Smooth muscle cell (in vitro differentiated cells): ENCODE measurements at regions not wholly inside any gene's neighbourhood (a gene's known extent, or its start where the extent isn't known, plus 50 kb on each side); places are given as distances from the start of the nearest gene placed in this dataset.

Experiments used
- DNase-seq: peaks from one replicate; lab custom pipeline; 2025; ENCODE audit not compliant: unreplicated experiment; lab: John Stamatoyannopoulos, UW
- H2AFZ ChIP-seq: fragments of 200-600 bp; sonication (generic); 2 replicates; pipeline ENCODE4 v1.6.0; 2016; ENCODE audit warnings: antibody characterized with exemption, low read depth, mild to moderate bottlenecking
- H3F3A ChIP-seq: fragments of 200-600 bp; sonication (generic); 2 replicates; pipeline ENCODE4 v1.6.0; 2017; ENCODE audit warnings: antibody characterized with exemption, low read depth
- H3K27ac ChIP-seq: fragments of 200-600 bp; sonication (generic); 2 replicates; pipeline ENCODE4 v1.5.1; 2016; ENCODE audit warnings: low read depth, mild to moderate bottlenecking
- H3K27me3 ChIP-seq: fragments of 200-600 bp; sonication (generic); 2 replicates; pipeline ENCODE4 v1.6.1; 2016; ENCODE audit warnings: low read depth, mild to moderate bottlenecking
- H3K36me3 ChIP-seq: fragments of 200-600 bp; sonication (generic); 2 replicates; pipeline ENCODE4 v1.5.1; 2016; ENCODE audit warnings: low read depth
- H3K4me1 ChIP-seq: fragments of 200-600 bp; sonication (generic); 2 replicates; pipeline ENCODE4 v1.5.1; 2016; ENCODE audit warnings: low read depth
- H3K4me2 ChIP-seq: fragments of 200-600 bp; sonication (generic); 2 replicates; pipeline ENCODE4 v1.6.0; 2016; ENCODE audit warnings: mild to moderate bottlenecking
- H3K4me3 ChIP-seq: fragments of 200-600 bp; sonication (generic); 2 replicates; pipeline ENCODE4 v1.5.1; 2016; ENCODE audit warnings: mild to moderate bottlenecking
- H3K79me2 ChIP-seq: fragments of 200-600 bp; sonication (generic); 2 replicates; pipeline ENCODE4 v1.6.0; 2016; ENCODE audit warnings: low read depth, mild to moderate bottlenecking
- H3K9ac ChIP-seq: fragments of 200-600 bp; sonication (generic); 2 replicates; pipeline ENCODE4 v1.6.0; 2016; ENCODE audit warnings: low read depth
- H3K9me3 ChIP-seq: fragments of 200-600 bp; sonication (generic); replicated peaks from 2 replicates; pipeline ENCODE4 v1.5.1; 2016; ENCODE audit warnings: low read depth
- H4K20me1 ChIP-seq: fragments of 200-600 bp; sonication (generic); 2 replicates; pipeline ENCODE4 v1.6.0; 2016; ENCODE audit warnings: low read depth
- CTCF ChIP-seq: fragments of 200-600 bp; sonication (generic); IDR thresholded peaks from 2 replicates; pipeline ENCODE4 v1.5.1; 2017; ENCODE audit warnings: borderline replicate concordance, mild to moderate bottlenecking, antibody characterized with exemption; ENCODE audit not compliant: insufficient read depth, poor library complexity, severe bottlenecking
- WGBS: methylation state at CpG from one replicate; pipeline ENCODE4 v1.1.7; 2016; ENCODE audit warnings: low lambda C conversion rate; 5-methylcytosine and 5-hydroxymethylcytosine counted together

- Histone ChIP-seq H3K4me3 (no peak overlapping the region), H3K9me3 (no peaks in the 10 kb centered on the region), H3K79me2 (no peaks in the 10 kb centered on the region), H3K4me1 (peaks cover 6% of the 10 kb centered on the region), H3K9ac (no peak overlapping the region), H3K27me3 (peaks cover 22% of the 10 kb centered on the region), H3K27ac (no peak overlapping the region), H2AFZ (no peak overlapping the region), H3F3A (no peaks in the 10 kb centered on the region), H3K4me2 (no peak overlapping the region), H3K36me3 (no peaks in the 10 kb centered on the region), H4K20me1 (no peaks in the 10 kb centered on the region)
- DNase-seq = no peak
- 85% methylated on average over 8 of the region's 8 CpGs for WGBS
- TF ChIP-seq CTCF = no peak
Measured at GRCh38 chr16:54389836-54390494, 103.4 kb upstream of the IRX3 start.

GRCh38 chr16:54385141-54385540 lies 98.6 kb upstream of the IRX3 start:
- H2AFZ ChIP-seq = no peak overlapping the region
- TF ChIP-seq CTCF = no peak
- peaks cover 15% of the 10 kb centered on the region for H3K27me3 ChIP-seq
- no peak overlapping the region for H3K9ac ChIP-seq
- no peaks in the 10 kb centered on the region for H3K36me3 ChIP-seq
- 66% methylated on average over 2 of the region's 2 CpGs for WGBS
- no peaks in the 10 kb centered on the region for H4K20me1 ChIP-seq
- H3K27ac ChIP-seq = no peak overlapping the region
- no peaks in the 10 kb centered on the region for H3K9me3 ChIP-seq
- no peak overlapping the region for H3K4me2 ChIP-seq
- H3K4me3 ChIP-seq = no peak overlapping the region
- DNase-seq = no peak
- H3K4me1 ChIP-seq = peaks cover 3% of the 10 kb centered on the region
- no peaks in the 10 kb centered on the region for H3F3A ChIP-seq
- no peaks in the 10 kb centered on the region for H3K79me2 ChIP-seq

GRCh38 chr16:54381601-54382313 lies 95.2 kb upstream of the IRX3 start:
- H3F3A ChIP-seq = no peaks in the 10 kb centered on the region
- no peak for DNase-seq
- no peak overlapping the region for H3K4me3 ChIP-seq
- H3K27ac ChIP-seq = no peak overlapping the region
- H2AFZ ChIP-seq = no peak overlapping the region
- H3K4me2 ChIP-seq = no peak overlapping the region
- no peaks in the 10 kb centered on the region for H3K79me2 ChIP-seq
- no peaks in the 10 kb centered on the region for H3K9me3 ChIP-seq
- H3K36me3 ChIP-seq = no peaks in the 10 kb centered on the region
- no peaks in the 10 kb centered on the region for H4K20me1 ChIP-seq
- H3K27me3 ChIP-seq = peaks cover 7% of the 10 kb centered on the region
- H3K4me1 ChIP-seq = no peaks in the 10 kb centered on the region
- no peak overlapping the region for H3K9ac ChIP-seq
- 87% methylated on average over 12 of the region's 12 CpGs for WGBS
- no peak for TF ChIP-seq CTCF

GRCh38 chr16:54375071-54375470 lies 88.5 kb upstream of the IRX3 start:
- Histone ChIP-seq H3K27me3 (peaks cover 5% of the 10 kb centered on the region), H3K36me3 (no peaks in the 10 kb centered on the region), H3K4me1 (peaks cover 4% of the 10 kb centered on the region), H3K4me3 (no peak overlapping the region), H3F3A (no peaks in the 10 kb centered on the region), H3K9ac (no peak overlapping the region), H3K9me3 (no peaks in the 10 kb centered on the region), H4K20me1 (no peaks in the 10 kb centered on the region), H3K79me2 (no peaks in the 10 kb centered on the region), H3K27ac (no peak overlapping the region), H3K4me2 (no peak overlapping the region), H2AFZ (no peak overlapping the region)
- 49% methylated on average over 8 of the region's 8 CpGs for whole genome bisulfite sequencing
- TF ChIP-seq CTCF = no peak
- no peak for DNase-seq
